ENCODE measurements at regions not wholly inside any gene's neighbourhood (a gene's known extent, or its start where the extent isn't known, plus 50 kb on each side); places are given as distances from the start of the nearest gene placed in this dataset.

GRCh38 chr10:44498222-44498621 lies 113.3 kb upstream of the CXCL12 start:
- no peaks in the 10 kb centered on the region for H3K4me1 ChIP-seq
- TF ChIP-seq Cebpa-rat (IDR thresholded peaks at IDR 0.05), result no peak
- no peak overlapping the region for H3K9ac ChIP-seq
- H3K27ac ChIP-seq, result no peak overlapping the region
- H3K4me2 ChIP-seq, result no peak overlapping the region
- peaks cover 0 to 15% (median 4%) of the 10 kb centered on the region in 11 experiments; a peak in 7 of 22 replicates for H3K9me3 ChIP-seq (replicated peaks in 1 of 11)
- no peaks in the 10 kb centered on the region for H3K27me3 ChIP-seq
- no peaks in the 10 kb centered on the region for H3K36me3 ChIP-seq
- H4K20me1 ChIP-seq, result no peaks in the 10 kb centered on the region
- H3K4me3 ChIP-seq, result no peak overlapping the region

- no peak for TF ChIP-seq Cebpa-rat (IDR thresholded peaks at IDR 0.05)
- Histone ChIP-seq H3K4me2 (no peak overlapping the region), H4K20me1 (no peaks in the 10 kb centered on the region), H3K4me3 (no peak overlapping the region), H3K4me1 (no peaks in the 10 kb centered on the region), H3K9ac (no peak overlapping the region), H3K9me3 (replicated peaks in 1 of 11) (peaks cover 0 to 15% (median 4%) of the 10 kb centered on the region in 11 experiments; a peak in 7 of 22 replicates), H3K36me3 (no peaks in the 10 kb centered on the region), H3K27me3 (no peaks in the 10 kb centered on the region), H3K27ac (no peak overlapping the region)
Observed at GRCh38 chr10:44500451-44500850, 115.6 kb upstream of the CXCL12 start.

- no peak for TF ChIP-seq Cebpa-rat (IDR thresholded peaks at IDR 0.05)
- no peak overlapping the region for H3K4me2 ChIP-seq
Observed at GRCh38 chr10:44506386-44506785, 121.5 kb upstream of the CXCL12 start.

GRCh38 chr10:44510379-44511115 lies 125.7 kb upstream of the CXCL12 start:
- H3K9ac ChIP-seq, result no peak overlapping the region
- no peaks in the 10 kb centered on the region for H3K36me3 ChIP-seq
- H3K4me2 ChIP-seq, result peak overlapping the region in 2 of 11 experiments; percentile 36 to 54; a peak in 3 of 22 replicates
- H3K27ac ChIP-seq, result no peak overlapping the region
- no peak for TF ChIP-seq Cebpa-rat (IDR thresholded peaks at IDR 0.05)
- peaks cover 10 to 20% (median 17%) of the 10 kb centered on the region in 10 experiments for H3K4me1 ChIP-seq
- no peak overlapping the region for H3K4me3 ChIP-seq
- H4K20me1 ChIP-seq, result no peaks in the 10 kb centered on the region
- H3K27me3 ChIP-seq, result no peaks in the 10 kb centered on the region
- H3K9me3 ChIP-seq (replicated peaks in 1 of 11), result no peaks in the 10 kb centered on the region; a peak in 1 of 22 replicates

More at GRCh38 chr10:44506386-44506785, 121.5 kb upstream of the CXCL12 start:
- Histone ChIP-seq H3K4me3 (no peak overlapping the region), H3K27ac (no peak overlapping the region), H4K20me1 (no peaks in the 10 kb centered on the region), H3K9ac (no peak overlapping the region), H3K9me3 (replicated peaks in 1 of 11) (peaks cover 0 to 15% (median 3%) of the 10 kb centered on the region in 11 experiments; a peak in 6 of 22 replicates), H3K4me1 (peaks cover under 1 to 8% (median 2%) of the 10 kb centered on the region in 10 experiments; a peak in 16 of 20 replicates), H3K36me3 (no peaks in the 10 kb centered on the region), H3K27me3 (no peaks in the 10 kb centered on the region)

- H3K9ac ChIP-seq, result no peak overlapping the region
- no peak overlapping the region for H3K4me3 ChIP-seq
- peaks cover 10 to 23% (median 18%) of the 10 kb centered on the region in 10 experiments for H3K4me1 ChIP-seq
- H3K9me3 ChIP-seq (replicated peaks in 1 of 11), result no peaks in the 10 kb centered on the region; a peak in 1 of 22 replicates
- no peaks in the 10 kb centered on the region for H3K36me3 ChIP-seq
- no peak for TF ChIP-seq Cebpa-rat (IDR thresholded peaks at IDR 0.05)
- no peaks in the 10 kb centered on the region for H3K27me3 ChIP-seq
- H3K27ac ChIP-seq, result no peak overlapping the region
- H4K20me1 ChIP-seq, result no peaks in the 10 kb centered on the region
- H3K4me2 ChIP-seq, result peak overlapping the region in 10 of 11 experiments; percentile 18 to 64 (median 52); a peak in 15 of 22 replicates
Observed at GRCh38 chr10:44511166-44511565, 126.3 kb upstream of the CXCL12 start.

- H3K36me3 ChIP-seq, result no peaks in the 10 kb centered on the region
- H4K20me1 ChIP-seq, result no peaks in the 10 kb centered on the region
- no peaks in the 10 kb centered on the region; a peak in 1 of 22 replicates for H3K9me3 ChIP-seq (replicated peaks in 1 of 11)
- H3K4me3 ChIP-seq, result no peak overlapping the region
- 0 out of 22 replicates have a peak, but pooled peaks of 1 of the 11 experiments have one; percentile 17 for TF ChIP-seq Cebpa-rat (IDR thresholded peaks at IDR 0.05)
- H3K27ac ChIP-seq, result 0 out of 22 replicates have a peak overlapping the region, but pooled peaks of 1 of the 11 experiments have one; percentile 9
- H3K27me3 ChIP-seq, result no peaks in the 10 kb centered on the region
- peaks cover 10 to 26% (median 18%) of the 10 kb centered on the region in 10 experiments for H3K4me1 ChIP-seq
- no peak overlapping the region for H3K9ac ChIP-seq
- peak overlapping the region; percentile 18 to 64 (median 52); a peak in 21 of 22 replicates for H3K4me2 ChIP-seq
Observed at GRCh38 chr10:44511601-44512000, 126.7 kb upstream of the CXCL12 start.

GRCh38 chr10:44512431-44513022 lies 127.6 kb upstream of the CXCL12 start:
- Histone ChIP-seq H3K4me3 (no peak overlapping the region), H3K27me3 (no peaks in the 10 kb centered on the region), H3K9ac (no peak overlapping the region), H3K4me2 (peak overlapping the region in 9 of 11 experiments; percentile 13 to 64 (median 52); a peak in 18 of 22 replicates), H3K27ac (no peak overlapping the region; a peak in 1 of 22 replicates), H3K36me3 (no peaks in the 10 kb centered on the region), H3K4me1 (peaks cover 10 to 26% (median 18%) of the 10 kb centered on the region in 10 experiments), H4K20me1 (no peaks in the 10 kb centered on the region), H3K9me3 (replicated peaks in 1 of 11) (no peaks in the 10 kb centered on the region; a peak in 1 of 22 replicates)
- TF ChIP-seq Cebpa-rat (IDR thresholded peaks at IDR 0.05), result no peak

- no peaks in the 10 kb centered on the region for H3K27me3 ChIP-seq
- H3K4me3 ChIP-seq, result no peak overlapping the region
- H3K4me1 ChIP-seq, result peaks cover 10 to 26% (median 18%) of the 10 kb centered on the region in 10 experiments
- H3K9me3 ChIP-seq (replicated peaks in 1 of 11), result no peaks in the 10 kb centered on the region; a peak in 1 of 22 replicates
- H4K20me1 ChIP-seq, result no peaks in the 10 kb centered on the region
- H3K4me2 ChIP-seq, result no peak overlapping the region
- H3K27ac ChIP-seq, result no peak overlapping the region
- no peak for TF ChIP-seq Cebpa-rat (IDR thresholded peaks at IDR 0.05)
- no peaks in the 10 kb centered on the region for H3K36me3 ChIP-seq
- H3K9ac ChIP-seq, result no peak overlapping the region
Observed at GRCh38 chr10:44513591-44513990, 128.7 kb upstream of the CXCL12 start.

- TF ChIP-seq Cebpa-rat (IDR thresholded peaks at IDR 0.05), result no peak
- no peaks in the 10 kb centered on the region for H3K9me3 ChIP-seq (replicated peaks in 1 of 11)
- H3K27me3 ChIP-seq, result no peaks in the 10 kb centered on the region
- no peak overlapping the region for H3K9ac ChIP-seq
- no peak overlapping the region for H3K4me2 ChIP-seq
- H3K36me3 ChIP-seq, result no peaks in the 10 kb centered on the region
- no peak overlapping the region for H3K4me3 ChIP-seq
- H3K27ac ChIP-seq, result no peak overlapping the region
- no peaks in the 10 kb centered on the region for H4K20me1 ChIP-seq
- H3K4me1 ChIP-seq, result peaks cover 5 to 18% (median 12%) of the 10 kb centered on the region in 10 experiments
Observed at GRCh38 chr10:44516891-44517290, 132.0 kb upstream of the CXCL12 start.
